WERI-Rb-1 (cell line): ENCODE measurements at regions not wholly inside any gene's neighbourhood (a gene's known extent, or its start where the extent isn't known, plus 50 kb on each side); places are given as distances from the start of the nearest gene placed in this dataset.
A peak's percentile ranks its signal among the peaks of the same experiment; 100 is the strongest.

Experiments used
- DNase-seq: peaks from one replicate; pipeline ENCODE4 v3.0.0-alpha.2; 2020
- H3K27ac ChIP-seq: fragments of 250-450 bp; sonication (Bioruptor Pico); 2 replicates; pipeline ENCODE4 v1.5.1; 2020; ENCODE audit warnings: mild to moderate bottlenecking, moderate library complexity
- H3K27me3 ChIP-seq: fragments of 250-450 bp; sonication (Bioruptor Pico); 2 replicates; pipeline ENCODE4 v1.5.1; 2021; ENCODE audit warnings: mild to moderate bottlenecking, low read depth, moderate library complexity; ENCODE audit not compliant: insufficient read depth, severe bottlenecking
- H3K36me3 ChIP-seq: fragments of 250-450 bp; sonication (Bioruptor Pico); 2 replicates; pipeline ENCODE4 v1.5.1; 2020; ENCODE audit warnings: mild to moderate bottlenecking, moderate library complexity
- H3K4me3 ChIP-seq: 2 replicates; pipeline ENCODE4 v1.5.1; 2011; ENCODE audit warnings: low read depth, mild to moderate bottlenecking, control low read depth, low read length
- H3K9me3 ChIP-seq: fragments of 250-450 bp; sonication (Bioruptor Pico); 2 replicates; pipeline ENCODE4 v1.5.1; 2021; ENCODE audit warnings: mild to moderate bottlenecking, moderate library complexity; ENCODE audit not compliant: severe bottlenecking
- CTCF ChIP-seq: IDR thresholded peaks from 2 replicates; pipeline ENCODE4 v1.5.1; 2011; ENCODE audit warnings: low read depth, mild to moderate bottlenecking, control low read depth, inconsistent platforms, low read length

GRCh38 chr16:55252577-55252976 is 71.4 kb upstream of the IRX6 start:
- DNase-seq = no peak
- Histone ChIP-seq H3K27ac (no peak overlapping the region), H3K27me3 (no peaks in the 10 kb centered on the region), H3K36me3 (no peaks in the 10 kb centered on the region), H3K9me3 (no peaks in the 10 kb centered on the region), H3K4me3 (no peak overlapping the region)
- TF ChIP-seq CTCF = no peak

- Histone ChIP-seq H3K36me3 (no peaks in the 10 kb centered on the region), H3K27ac (no peak overlapping the region), H3K27me3 (no peaks in the 10 kb centered on the region), H3K9me3 (no peaks in the 10 kb centered on the region), H3K4me3 (no peak overlapping the region)
- no peak for DNase-seq
- TF ChIP-seq CTCF = no peak
Measured at GRCh38 chr16:55253987-55254386, 70.0 kb upstream of the IRX6 start.

- no peak for DNase-seq
- H3K27me3 ChIP-seq = no peaks in the 10 kb centered on the region
Measured at GRCh38 chr16:55255733-55256282, 68.2 kb upstream of the IRX6 start.

GRCh38 chr16:55256412-55257016 is 67.5 kb upstream of the IRX6 start:
- no peak overlapping the region for H3K27ac ChIP-seq

More at GRCh38 chr16:55255733-55256282, 68.2 kb upstream of the IRX6 start:
- Histone ChIP-seq H3K9me3 (no peaks in the 10 kb centered on the region), H3K36me3 (no peaks in the 10 kb centered on the region), H3K4me3 (no peak overlapping the region), H3K27ac (no peak overlapping the region)
- TF ChIP-seq CTCF = no peak

GRCh38 chr16:55257966-55258613 is 65.9 kb upstream of the IRX6 start:
- DNase-seq = peak; percentile 63
- TF ChIP-seq CTCF = peak; percentile 84
- H3K27me3 ChIP-seq = no peaks in the 10 kb centered on the region
- H3K27ac ChIP-seq = no peak overlapping the region
- no peaks in the 10 kb centered on the region for H3K9me3 ChIP-seq
- H3K4me3 ChIP-seq = no peak overlapping the region
- no peaks in the 10 kb centered on the region for H3K36me3 ChIP-seq

More at GRCh38 chr16:55256412-55257016, 67.5 kb upstream of the IRX6 start:
- Histone ChIP-seq H3K27me3 (no peaks in the 10 kb centered on the region), H3K4me3 (no peak overlapping the region), H3K9me3 (no peaks in the 10 kb centered on the region), H3K36me3 (no peaks in the 10 kb centered on the region)
- DNase-seq = no peak
- TF ChIP-seq CTCF = no peak

GRCh38 chr16:55261301-55261700 is 62.7 kb upstream of the IRX6 start:
- no peaks in the 10 kb centered on the region for H3K36me3 ChIP-seq
- TF ChIP-seq CTCF = no peak
- no peaks in the 10 kb centered on the region for H3K27me3 ChIP-seq
- H3K9me3 ChIP-seq = no peaks in the 10 kb centered on the region
- no peak for DNase-seq
- no peak overlapping the region for H3K4me3 ChIP-seq
- H3K27ac ChIP-seq = no peak overlapping the region
